Left colon (tissue), 2 donors: ENCODE measurements at regions not wholly inside any gene's neighbourhood (a gene's known extent, or its start where the extent isn't known, plus 50 kb on each side); places are given as distances from the start of the nearest gene placed in this dataset.

Experiments
- ATAC-seq: fragments of 200-7000 bp; cut with Tn5 transposase; one replicate; pipeline ENCODE4 v1.9.1; 2020; ENCODE audit warnings: mild to moderate bottlenecking, moderate library complexity
- DNase-seq, 2 donors: peaks; one replicate each; pipeline ENCODE4 v3.0.0-alpha.2; 2020
- intact Hi-C, 2 donors: fragments of 100-400 bp; cut with DNase I in 1 of 2; cut with micrococcal nuclease in 1 of 2; formaldehyde crosslinking; loops; one replicate each; pipeline versions ENCODE4 v1.11.2 to v1.14.0; 2022; cut with DNase I, micrococcal nuclease
- donor health status: DM: no; HTN: no; CAD: no.
- donor health status: DM: yes; HTN: yes; CAD: no.

DNA sequence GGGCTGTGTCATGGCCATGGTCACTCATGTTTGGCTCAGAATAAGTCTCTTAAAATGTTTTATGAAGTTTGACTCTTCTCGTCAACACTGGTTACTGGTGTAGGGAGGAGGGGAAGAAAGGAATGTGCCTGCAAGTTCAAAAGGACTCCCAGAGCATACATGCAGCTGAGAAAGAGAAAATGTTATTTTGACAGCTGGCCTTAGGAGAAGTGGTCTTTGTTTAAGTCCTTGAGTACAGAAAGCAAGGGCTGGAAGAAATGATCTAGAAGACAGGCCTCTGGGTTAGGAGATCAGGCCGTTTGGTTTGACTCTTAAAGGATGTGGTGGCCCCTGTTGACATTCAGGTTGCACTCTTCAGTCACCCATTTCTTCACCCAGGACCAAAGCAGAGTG, 245.5 kb downstream of the REEP3 start:
- ATAC-seq: no peak

DNA sequence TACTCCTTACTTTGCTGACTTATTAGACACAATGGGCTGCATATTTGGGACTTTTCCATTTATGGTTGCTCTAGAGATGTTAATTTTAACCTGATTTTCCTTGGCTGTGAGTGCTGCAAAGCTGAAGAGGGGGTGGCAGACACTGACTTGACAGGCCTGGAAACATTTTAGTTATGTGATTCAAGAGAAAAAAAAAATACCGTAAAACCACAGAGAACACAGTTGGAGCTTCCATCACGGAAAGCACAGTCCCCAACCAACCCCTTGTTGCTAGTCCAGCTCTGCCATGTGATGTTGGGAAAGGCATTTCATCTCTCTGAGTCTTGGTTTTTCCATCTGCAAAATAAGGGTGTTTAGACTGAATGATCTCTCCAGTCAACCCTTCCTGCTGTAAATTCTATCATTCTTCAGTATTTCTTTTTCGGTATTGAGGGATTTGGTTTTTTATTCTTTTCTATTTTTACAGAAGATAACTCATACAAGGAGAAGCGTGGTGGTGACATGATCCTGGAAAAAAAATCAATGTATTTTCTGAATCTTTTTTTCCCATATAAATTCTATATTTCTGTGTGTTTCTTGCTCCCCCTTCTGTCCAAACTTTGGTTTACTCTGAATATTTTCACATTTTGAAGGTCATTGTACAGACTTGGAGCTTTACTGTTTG, 246.1 kb downstream of the REEP3 start:
- intact Hi-C loops: no loop called here
- no peak for ATAC-seq

More for the DNA sequence above, 245.5 kb downstream of the REEP3 start:
- DNase-seq: no peak
- intact Hi-C loops: no loop called here

DNA sequence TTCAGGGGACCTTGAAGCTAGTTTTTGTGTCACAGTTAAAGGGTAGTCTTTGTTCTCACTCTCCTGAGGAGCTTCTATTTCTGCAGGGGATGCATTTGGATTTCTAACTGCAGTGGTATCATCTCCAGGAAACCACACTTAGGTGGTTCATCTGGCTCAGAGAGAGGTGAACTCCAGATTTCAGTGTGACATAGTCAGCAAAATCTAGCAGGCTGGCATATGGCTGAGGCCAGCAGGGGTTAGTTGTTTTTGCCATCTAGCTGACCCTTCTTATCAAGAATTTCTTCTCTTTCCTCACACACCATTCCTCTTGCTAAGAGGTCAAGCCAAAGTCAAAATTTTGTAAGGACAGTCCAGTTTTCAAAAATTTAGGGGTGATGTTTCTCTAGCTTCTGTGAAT, 248.2 kb downstream of the REEP3 start:
- DNase-seq: no peak
- no peak for ATAC-seq
- intact Hi-C loops: no loop called here

More for the DNA sequence above, 246.1 kb downstream of the REEP3 start:
- no peak for DNase-seq

DNA sequence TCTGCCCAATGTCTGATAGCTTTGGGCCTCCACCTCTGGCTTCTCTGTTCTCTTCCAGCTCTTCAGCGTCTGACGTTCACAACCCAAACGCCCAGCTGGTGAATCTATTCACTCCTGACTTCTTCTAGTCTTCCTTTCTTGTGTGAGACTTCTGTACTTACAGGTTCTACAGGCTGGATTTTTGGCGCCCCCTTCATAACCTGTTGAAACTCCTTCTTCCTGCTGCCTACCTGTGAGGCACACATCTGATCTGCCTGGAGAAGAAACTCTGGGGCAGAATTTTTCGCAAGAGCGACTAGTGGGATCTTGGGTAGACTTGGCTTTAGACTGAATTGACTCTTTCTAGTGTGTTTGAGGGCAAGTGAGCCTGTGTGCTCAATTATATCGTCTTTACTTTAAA, 249.3 kb downstream of the REEP3 start:
- intact Hi-C loops: no loop called here
- DNase-seq (no peak), ATAC-seq (no peak)

DNA sequence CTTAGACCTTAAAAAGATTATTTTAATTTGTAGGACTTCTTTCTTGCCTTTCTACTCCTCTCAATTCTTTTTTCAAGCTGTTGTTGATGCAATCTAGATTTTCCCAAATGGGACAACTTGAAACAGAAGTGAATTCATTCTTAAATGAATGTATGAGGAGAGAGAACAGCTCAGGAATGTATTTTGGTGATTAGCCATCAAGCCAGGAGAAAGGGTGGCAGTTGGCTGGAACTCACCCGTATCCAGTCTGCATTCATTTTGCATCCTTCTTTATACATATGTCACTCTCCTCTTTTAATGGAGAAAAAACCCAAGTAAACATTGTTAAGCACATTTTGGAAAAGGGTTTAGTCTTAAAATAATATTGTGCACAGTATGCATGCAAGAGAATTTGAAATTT, 251.3 kb downstream of the REEP3 start:
- DNase-seq: no peak
- ATAC-seq: no peak
- intact Hi-C loops: no loop called here

DNA sequence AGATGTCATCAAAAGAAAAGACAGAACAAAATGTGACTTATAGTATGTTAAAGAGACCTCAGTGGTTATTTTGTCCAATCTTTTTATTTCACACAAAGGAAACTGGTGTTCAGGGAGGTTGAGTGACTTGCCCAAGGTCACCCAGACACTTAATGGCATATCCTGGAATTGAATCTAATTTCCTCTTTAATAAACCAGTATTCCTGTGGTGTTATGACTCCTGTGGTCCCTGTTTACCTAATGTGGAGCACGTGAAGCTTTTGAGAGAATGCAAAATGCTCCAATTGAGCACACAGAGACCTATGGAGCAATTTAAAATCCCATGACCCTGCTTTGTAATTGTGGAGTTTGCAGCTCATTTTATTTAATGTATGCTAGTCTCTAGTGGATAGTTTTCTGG, 251.9 kb downstream of the REEP3 start:
- no peak for DNase-seq
- no peak for ATAC-seq
- intact Hi-C loops: no loop called here

DNA sequence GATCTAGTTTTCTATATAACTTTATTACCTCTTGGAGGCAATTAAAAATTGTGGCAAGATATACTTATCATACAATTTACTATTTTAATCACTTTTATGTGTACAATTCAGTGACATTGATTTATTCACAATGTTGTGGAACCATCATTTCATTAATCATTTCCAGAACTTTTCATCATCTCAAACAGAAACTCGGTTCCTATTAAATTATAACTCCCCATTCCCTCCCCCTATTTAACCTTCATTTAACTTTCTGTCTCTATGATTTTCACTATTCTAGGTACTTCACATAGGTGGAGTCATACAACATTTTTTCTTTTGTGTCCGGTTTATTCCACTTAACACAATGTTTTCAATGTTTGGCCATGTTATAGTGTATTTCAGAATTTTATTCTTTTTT, 252.8 kb downstream of the REEP3 start:
- no peak for ATAC-seq
- DNase-seq: no peak
- intact Hi-C loops: no loop called here

DNA sequence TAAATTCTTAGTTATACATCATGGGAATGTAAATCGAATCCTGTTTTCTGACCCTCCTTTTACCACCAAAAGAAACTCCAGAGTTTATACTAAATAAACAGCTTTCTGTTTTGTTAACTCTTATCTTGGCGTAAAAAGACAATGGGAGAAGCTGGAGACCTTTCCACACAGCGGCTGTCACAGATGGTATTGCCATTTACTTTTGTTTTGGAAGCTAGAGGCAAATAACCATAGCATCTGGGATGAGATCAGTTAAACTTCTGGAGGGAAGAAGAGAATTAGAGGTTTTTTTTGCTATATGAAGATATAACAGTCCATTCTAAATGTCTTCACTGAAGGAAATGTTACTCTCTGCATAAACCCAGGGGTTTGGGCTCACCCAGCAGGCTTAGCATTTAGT, 258.9 kb downstream of the REEP3 start:
- DNase-seq: no peak
- intact Hi-C loops: no loop called here
- no peak for ATAC-seq

DNA sequence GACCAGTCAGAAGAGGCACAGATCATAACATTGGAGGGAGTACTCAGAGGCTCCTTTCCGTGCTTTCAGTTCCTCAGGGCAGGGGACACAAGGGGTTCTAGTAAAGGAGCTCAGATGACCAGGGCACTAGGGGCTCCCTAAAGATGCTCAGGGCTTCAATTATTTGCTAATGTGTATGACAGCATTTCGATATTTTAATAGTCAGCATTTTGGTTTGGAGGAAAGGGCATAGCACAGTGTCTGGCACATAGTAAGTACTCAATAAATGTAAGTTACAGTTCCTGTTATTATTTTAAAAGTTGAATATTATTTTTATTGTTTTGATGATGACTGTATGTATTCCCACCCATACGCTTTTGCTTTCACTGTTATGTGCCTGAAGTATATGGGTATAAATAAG, 260.0 kb downstream of the REEP3 start:
- DNase-seq (no peak), ATAC-seq (no peak)
- intact Hi-C loops: no loop called here

DNA sequence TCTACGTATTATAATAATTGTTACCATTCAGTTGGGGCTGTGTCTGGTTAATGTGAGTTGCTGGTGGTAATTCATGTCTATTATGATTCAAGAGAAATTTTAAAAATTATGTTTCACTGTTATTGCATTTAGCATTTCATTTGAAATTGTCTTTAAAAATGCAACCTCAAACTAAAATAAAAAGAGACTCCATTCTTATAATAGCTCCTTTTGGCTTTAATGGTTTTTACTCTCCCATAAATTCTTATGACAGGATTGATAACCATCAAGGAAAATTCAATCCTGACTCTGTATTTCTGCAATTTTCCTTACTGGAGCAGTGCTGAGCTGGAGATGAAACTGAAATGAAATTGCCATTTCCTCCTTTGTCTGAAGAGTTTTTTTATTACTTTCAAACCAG, 262.7 kb downstream of the REEP3 start:
- ATAC-seq (no peak), DNase-seq (no peak)
- intact Hi-C loops: no loop called here

DNA sequence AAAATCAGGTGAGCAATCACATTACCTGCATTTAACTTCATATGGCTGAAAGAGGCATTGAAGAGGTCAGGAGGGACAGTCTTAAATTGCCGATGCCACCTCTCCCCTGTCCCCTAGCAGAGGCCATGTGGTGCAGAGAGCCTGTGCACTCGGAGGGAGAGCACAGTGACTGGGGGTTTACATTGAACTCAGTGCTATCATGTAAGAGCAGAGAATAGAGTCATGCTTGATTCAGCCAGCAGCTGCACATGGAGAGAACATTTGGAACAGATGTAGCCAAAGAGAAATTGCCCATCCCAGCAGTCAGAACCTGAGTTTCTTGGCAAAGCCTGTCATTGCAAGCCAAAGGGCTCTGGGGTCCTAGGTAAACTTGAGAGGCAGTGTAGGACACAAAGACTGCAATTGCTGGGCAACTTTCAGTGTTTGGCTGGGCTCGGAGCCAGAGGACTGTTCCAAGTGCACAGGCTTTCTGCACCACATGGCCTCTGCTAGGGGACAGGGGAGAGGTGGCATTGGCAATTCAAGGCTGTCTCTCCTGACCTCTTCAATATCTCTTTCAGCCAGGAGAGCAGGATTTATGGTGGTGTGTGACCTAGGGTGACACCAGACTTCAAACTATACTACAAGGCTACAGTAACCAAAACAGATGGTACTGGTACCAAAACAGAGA, 267.1 kb downstream of the REEP3 start:
- intact Hi-C loops: no loop called here
- DNase-seq (no peak), ATAC-seq (no peak)

DNA sequence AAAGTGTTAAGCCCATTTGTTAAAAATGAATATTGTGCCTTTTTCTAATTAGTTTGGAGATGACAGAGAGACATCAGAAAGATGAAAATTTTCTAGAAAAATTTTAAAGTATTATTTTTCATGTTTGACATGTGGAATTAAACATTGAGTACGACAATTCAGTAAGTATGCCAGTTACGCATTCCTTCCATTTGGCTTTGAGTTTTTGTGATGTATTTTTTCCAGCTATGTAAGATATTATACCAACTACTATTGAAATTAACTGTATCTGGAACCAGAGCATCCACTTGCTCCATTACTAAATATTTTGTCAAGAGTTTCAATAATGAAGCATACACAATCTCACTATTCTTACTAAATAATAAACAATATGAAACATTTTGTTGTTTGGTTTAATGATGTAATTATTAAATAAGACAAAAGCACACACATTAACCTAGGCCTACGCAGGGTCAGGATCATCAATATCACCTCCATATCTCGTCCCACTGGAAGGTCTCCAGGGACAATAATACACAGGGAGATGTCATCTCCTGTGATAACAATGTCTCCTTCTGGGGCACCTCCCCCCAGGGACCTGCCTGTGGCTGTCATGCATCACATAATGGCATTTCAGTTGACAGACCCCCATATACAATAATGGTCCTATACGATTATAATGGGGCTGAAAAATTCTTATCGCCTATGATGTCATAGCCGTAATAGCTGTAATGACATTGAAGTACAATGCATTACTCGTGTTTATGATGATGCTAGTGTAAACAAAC, 274.1 kb downstream of the REEP3 start:
- ATAC-seq (no peak), DNase-seq (no peak)
- intact Hi-C loops: no loop called here

DNA sequence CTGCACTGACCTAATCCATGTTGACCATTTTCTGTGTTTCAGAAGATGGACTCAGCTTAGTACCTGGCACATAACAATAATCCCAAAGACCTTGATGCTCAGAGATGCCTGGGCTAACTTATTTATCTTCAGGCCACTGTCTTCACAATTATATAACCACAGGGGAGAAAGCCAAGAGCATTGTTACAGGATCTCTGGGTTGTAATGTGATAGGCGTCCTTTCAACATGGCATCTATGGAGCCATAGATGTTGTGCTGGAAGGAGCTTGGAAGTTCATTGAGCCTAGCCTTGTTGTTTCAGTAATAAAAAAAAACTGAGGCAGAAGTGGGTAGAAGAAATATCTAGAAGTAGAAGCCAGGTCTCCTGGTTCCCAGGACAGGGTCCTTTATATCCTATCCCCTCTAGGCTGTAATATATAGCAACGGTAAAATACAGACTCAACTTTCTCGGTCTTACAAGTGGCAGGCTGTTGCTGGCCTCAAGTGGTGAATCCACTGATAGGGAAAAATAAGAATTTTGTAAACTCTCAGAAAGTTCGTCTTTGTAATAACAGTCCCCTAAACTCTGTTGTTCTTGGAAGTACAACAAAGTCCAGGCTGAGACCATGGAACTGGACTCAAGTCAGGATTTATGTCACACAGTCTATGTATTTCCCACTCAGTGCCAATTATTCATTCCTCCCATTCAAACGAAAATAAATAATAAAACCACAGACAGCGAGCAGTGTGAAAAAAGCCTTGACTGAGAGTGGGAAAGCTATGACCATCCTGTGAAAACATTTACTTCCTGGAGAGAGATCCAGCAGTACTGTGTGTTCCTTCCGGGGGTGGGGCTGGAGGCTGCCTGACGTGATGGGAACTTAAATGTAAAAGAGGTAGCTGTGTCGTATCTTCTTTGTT, 277.6 kb downstream of the REEP3 start:
- intact Hi-C loops: no loop called here

DNA sequence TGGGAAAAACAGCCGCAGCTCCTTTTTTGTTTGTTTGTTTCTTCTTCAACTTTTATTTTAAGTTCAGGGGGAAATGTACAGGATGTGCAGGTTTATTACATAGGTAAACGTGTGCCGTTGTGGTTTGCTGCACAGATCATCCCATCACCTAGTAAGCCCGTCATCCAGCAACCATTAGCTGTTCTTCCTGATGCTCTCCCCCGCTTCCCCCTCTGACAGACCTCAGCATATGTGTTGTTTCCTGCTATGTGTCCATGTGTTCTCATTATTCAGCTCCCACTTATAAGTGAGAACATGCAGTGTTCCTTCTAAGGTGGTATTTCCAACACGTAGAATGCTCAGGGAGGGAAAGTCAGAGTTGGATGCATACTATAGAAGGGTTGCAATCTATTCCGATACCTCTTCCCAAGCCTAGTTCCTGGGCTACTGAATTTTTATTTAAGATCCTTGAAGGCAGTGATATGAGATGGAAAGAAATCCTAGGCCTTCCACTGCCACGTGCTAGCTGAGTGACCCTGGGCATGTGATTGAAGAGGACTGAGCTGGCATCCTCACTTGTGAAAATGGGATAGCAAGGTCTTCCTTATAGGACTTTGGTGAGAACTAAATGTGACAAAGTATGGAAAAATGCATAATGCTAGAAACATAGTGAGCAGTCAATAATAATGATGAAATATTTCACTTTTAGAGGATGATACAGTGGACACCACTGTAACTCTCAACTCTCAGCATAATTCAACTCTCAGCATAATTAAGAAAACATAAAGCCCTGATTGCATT, 278.5 kb downstream of the REEP3 start:
- intact Hi-C loops: no loop called here
- ATAC-seq (no peak), DNase-seq (no peak)

More for the DNA sequence above, 277.6 kb downstream of the REEP3 start:
- DNase-seq (peak; percentile 28 to 39), ATAC-seq (peak; percentile 77)

DNA sequence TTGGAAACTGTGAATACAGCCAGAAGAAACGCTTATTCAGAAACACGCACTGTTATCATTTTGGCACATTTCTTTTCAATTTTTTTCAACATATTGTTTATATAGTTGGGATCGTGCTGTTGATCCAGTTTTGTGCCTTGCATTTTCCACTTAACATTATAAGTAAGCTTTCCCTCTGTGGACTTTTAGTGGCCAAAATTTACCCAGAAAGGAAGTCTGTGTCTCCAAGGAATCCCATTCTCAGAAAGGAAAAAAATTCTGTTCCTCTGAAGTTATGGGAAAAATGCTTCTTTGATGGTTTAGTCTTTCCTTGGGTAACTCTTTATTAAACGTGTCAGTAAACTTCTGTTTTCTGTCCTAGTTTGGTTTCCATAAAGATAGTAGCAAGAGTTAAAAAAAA, 280.0 kb downstream of the REEP3 start:
- no peak for DNase-seq
- intact Hi-C loops: no loop called here
- no peak for ATAC-seq

DNA sequence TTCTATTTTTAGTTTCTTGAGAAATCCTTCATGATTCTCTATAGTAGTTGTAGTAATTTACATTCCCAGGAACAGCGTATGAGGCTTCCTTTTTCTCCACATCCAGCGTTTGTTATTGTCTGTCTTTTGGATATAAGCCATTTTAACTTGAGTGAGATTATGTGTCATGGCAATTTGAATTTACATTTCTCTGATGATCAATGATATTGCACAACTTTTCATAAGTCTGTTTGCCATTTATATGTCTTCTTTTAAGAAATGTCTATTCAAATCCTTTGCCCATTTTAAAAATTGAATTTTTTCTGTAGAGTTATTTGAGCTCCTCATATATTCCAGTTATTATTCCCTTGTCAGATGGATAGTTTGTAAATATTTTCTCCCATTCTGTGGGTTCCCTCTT, 285.1 kb downstream of the REEP3 start:
- intact Hi-C loops: no loop called here
- DNase-seq: no peak
- ATAC-seq: no peak

DNA sequence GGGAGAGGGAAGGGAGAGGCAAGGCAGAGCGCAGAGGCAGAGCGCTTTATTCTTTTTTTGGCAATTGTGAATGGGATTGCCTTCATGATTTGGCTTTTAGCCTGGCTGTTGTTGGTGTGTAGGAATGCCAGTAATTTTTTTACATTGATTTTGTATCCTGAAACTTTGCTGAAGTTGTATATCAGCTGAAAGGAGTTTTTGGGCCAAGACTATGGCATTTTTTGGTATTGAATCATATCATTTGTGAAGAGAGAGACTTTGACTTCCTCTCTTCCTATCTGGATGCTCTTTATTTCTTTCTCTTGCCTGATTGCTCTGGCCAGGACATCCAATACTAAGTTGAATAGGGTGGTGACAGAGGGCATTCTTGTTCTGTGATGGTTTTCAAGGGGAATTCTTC, 291.3 kb downstream of the REEP3 start:
- no peak for DNase-seq
- intact Hi-C loops: no loop called here
- ATAC-seq: no peak

DNA sequence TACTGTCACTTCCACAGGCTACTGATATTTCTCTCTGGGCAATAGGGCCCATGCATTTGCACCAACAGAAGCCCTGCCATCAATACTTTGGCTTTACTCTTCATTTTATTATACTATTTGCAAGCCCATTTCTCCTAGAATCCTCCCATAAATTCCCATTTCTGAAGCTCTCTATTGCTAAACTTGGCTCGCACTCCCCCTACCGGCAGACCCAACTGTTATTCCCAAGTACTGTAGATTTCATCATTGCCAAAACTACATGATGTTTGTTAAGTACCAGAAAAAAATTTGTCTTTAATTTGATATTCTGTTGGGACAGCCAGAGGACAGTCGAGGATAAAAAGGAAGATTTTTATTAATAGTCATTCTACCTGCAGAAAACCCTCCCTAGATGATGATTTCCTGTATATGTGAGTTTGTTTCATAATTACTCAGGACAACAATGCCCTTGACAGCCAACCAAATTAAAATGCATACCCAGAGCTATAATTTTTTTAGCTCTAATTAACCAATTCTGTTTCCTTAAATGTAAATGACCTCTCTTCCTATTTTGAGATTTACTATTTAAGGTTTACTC, 298.6 kb downstream of the REEP3 start:
- intact Hi-C loops: no loop called here
- ATAC-seq (no peak), DNase-seq (peak; percentile 36 to 70)
